ENCODE measurements at regions not wholly inside any gene's neighbourhood (a gene's known extent, or its start where the extent isn't known, plus 50 kb on each side); places are given as distances from the start of the nearest gene placed in this dataset.

DNA sequence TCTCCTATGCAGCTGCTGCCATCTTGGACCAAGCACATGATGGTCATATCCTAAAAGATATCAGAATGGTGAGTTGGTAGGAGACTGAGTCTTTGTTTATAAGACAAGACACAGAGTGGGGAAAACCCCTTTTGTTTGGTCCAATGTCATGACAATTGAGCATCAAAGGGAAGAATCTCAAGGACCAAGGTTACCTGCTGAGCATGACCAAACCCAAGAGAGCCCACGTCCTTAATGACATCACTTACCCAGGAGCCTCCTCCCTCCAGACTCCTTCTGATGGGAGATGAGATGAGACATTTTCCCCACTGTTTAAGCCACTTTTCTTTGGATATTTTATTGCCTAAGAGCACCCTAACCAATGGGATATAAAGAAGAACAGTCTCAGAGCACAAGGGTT, 478.1 kb downstream of the NPIPA7 start:
- H3K36me3 ChIP-seq = no peaks in the 10 kb centered on the region
- H3K4me3 ChIP-seq = no peak overlapping the region
- H3K9me3 ChIP-seq = no peaks in the 10 kb centered on the region
- H3K27me3 ChIP-seq (replicated peaks; ENCODE audit: insufficient read depth) = no peaks in the 10 kb centered on the region
- 0% methylated on average over 1 of the region's 1 CpG for WGBS
- DNase-seq (ENCODE audit: low spot score) = no peak
- no peak overlapping the region for H3K27ac ChIP-seq
- intact Hi-C loops (cut with DNase I) = loop anchor here (10.0 kb wide), 1 partner anchor 728 kb away; no protein-coding TSS in a partner anchor
- no peak for TF ChIP-seq POLR2AphosphoS5 (IDR thresholded peaks at IDR 0.05)
- TF ChIP-seq, protein P1, sequence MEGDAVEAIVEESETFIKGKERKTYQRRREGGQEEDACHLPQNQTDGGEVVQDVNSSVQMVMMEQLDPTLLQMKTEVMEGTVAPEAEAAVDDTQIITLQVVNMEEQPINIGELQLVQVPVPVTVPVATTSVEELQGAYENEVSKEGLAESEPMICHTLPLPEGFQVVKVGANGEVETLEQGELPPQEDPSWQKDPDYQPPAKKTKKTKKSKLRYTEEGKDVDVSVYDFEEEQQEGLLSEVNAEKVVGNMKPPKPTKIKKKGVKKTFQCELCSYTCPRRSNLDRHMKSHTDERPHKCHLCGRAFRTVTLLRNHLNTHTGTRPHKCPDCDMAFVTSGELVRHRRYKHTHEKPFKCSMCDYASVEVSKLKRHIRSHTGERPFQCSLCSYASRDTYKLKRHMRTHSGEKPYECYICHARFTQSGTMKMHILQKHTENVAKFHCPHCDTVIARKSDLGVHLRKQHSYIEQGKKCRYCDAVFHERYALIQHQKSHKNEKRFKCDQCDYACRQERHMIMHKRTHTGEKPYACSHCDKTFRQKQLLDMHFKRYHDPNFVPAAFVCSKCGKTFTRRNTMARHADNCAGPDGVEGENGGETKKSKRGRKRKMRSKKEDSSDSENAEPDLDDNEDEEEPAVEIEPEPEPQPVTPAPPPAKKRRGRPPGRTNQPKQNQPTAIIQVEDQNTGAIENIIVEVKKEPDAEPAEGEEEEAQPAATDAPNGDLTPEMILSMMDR (IDR thresholded peaks at IDR 0.05) = no peak
- TF ChIP-seq POLR2A (IDR thresholded peaks at IDR 0.05) = no peak
- H3K4me1 ChIP-seq (replicated peaks) = no peaks in the 10 kb centered on the region

DNA sequence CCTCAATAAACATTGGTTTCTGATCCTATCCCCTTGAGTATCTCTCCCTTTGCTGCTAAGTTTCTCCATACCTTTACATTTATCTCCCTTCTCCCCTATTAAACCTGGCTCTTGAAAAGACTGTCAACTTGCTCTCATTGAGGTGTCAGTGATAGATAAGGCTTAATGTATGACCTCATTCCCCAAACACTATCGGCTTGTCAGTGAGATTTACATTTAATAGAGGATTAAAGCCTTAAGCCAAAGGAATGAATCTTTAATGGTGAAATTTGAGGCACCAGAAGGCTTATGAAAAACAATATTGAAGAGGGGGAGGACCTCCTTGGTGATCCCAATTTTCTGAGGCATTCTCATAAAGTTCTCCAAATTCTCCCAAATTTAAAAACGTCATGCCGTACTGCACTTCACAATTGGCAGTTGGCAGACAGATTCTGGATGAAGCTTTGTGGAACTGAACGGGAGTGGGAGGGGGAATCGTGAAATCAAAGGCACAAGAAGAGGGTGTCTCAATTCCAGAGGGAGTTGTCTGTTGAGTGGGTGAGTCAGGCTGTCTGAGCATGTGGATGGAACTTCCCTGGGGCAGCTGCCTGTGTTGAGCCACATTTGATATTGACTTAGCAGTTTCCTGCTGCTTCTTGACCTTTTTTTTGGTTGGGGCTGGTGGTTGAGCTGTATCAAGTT, 478.8 kb downstream of the NPIPA7 start:
- peak; percentile 10 for DNase-seq (ENCODE audit: low spot score)

DNA sequence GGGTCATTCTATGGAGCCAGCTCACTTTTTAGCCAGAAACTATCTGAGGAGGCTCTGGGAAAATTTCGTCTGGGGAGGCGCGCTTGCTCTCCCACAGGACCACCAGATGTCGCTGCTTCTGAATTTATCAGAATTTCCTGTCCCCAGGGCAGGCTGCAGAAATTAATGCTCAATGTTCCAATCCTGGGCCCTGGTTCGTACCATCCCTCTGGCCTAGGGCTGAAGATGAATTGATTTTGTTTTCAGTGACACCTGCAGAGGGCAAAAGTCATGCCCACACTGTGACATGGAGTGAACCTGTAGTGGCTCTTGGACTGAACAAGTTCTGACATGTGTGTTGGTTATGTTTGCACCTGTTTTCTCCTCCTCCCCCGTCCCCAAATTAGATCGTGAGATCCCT, 482.6 kb downstream of the NPIPA7 start:
- WGBS = 9% methylated on average over 7 of the region's 7 CpGs

More for the DNA sequence above, 478.8 kb downstream of the NPIPA7 start:
- no peaks in the 10 kb centered on the region for H3K4me1 ChIP-seq (replicated peaks)
- H3K9me3 ChIP-seq = no peaks in the 10 kb centered on the region
- H3K36me3 ChIP-seq = no peaks in the 10 kb centered on the region
- 12% methylated on average over 5 of the region's 5 CpGs for WGBS
- intact Hi-C loops (cut with DNase I) = loop anchor here (10.0 kb wide), 1 partner anchor 727 kb away; no protein-coding TSS in a partner anchor
- TF ChIP-seq, protein P1 (IDR thresholded peaks at IDR 0.05) = no peak
- TF ChIP-seq POLR2A (IDR thresholded peaks at IDR 0.05) (no peak), POLR2AphosphoS5 (IDR thresholded peaks at IDR 0.05) (no peak)
- H3K27me3 ChIP-seq (replicated peaks; ENCODE audit: insufficient read depth) = no peaks in the 10 kb centered on the region
- H3K27ac ChIP-seq = no peak overlapping the region
- H3K4me3 ChIP-seq = no peak overlapping the region

DNA sequence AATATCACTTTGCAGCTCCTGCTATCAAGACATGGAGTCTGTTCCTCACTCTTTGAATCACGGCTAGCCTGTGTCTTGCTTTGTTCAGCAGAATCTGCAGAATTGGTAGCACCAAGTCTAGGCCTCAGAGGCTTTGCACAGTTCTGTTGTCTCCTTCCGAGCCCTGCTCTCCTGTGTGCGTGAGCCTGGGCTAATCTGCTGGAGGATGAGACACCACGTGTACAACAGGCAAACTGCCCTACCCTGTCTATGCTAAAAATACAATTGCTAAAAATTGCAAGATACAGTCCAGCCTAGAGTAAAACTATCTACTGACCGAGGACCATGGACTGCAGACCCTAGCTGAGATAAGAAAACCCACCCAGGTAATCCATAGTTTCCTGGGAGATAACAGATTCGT, 484.7 kb downstream of the NPIPA7 start:
- WGBS = 90% methylated on average over 6 of the region's 6 CpGs
- Histone ChIP-seq H3K27ac (no peak overlapping the region), H3K27me3 (replicated peaks; ENCODE audit: insufficient read depth) (peaks cover 3% of the 10 kb centered on the region), H3K4me1 (replicated peaks) (no peaks in the 10 kb centered on the region), H3K4me3 (no peak overlapping the region), H3K36me3 (no peaks in the 10 kb centered on the region), H3K9me3 (no peaks in the 10 kb centered on the region)
- no peak for DNase-seq (ENCODE audit: low spot score)
- TF ChIP-seq, protein P1 (IDR thresholded peaks at IDR 0.05) = no peak
- no peak for TF ChIP-seq POLR2A (IDR thresholded peaks at IDR 0.05)
- no peak for TF ChIP-seq POLR2AphosphoS5 (IDR thresholded peaks at IDR 0.05)
- intact Hi-C loops (cut with DNase I) = loop anchor here (10.0 kb wide), 1 partner anchor 601 kb away; no protein-coding TSS in a partner anchor

More for the DNA sequence above, 482.6 kb downstream of the NPIPA7 start:
- intact Hi-C loops (cut with DNase I) = loop anchor here (10.0 kb wide), 1 partner anchor 603 kb away; no protein-coding TSS in a partner anchor
- DNase-seq (ENCODE audit: low spot score) = peak; percentile 49
- H3K9me3 ChIP-seq = no peaks in the 10 kb centered on the region
- no peak overlapping the region for H3K4me3 ChIP-seq
- no peaks in the 10 kb centered on the region for H3K36me3 ChIP-seq
- H3K27me3 ChIP-seq (replicated peaks; ENCODE audit: insufficient read depth) = peaks cover 3% of the 10 kb centered on the region
- no peaks in the 10 kb centered on the region for H3K4me1 ChIP-seq (replicated peaks)
- TF ChIP-seq, protein P1 (IDR thresholded peaks at IDR 0.05) = peak; percentile 52 to 68 (median 63)
- no peak for TF ChIP-seq POLR2AphosphoS5 (IDR thresholded peaks at IDR 0.05)
- H3K27ac ChIP-seq = no peak overlapping the region

DNA sequence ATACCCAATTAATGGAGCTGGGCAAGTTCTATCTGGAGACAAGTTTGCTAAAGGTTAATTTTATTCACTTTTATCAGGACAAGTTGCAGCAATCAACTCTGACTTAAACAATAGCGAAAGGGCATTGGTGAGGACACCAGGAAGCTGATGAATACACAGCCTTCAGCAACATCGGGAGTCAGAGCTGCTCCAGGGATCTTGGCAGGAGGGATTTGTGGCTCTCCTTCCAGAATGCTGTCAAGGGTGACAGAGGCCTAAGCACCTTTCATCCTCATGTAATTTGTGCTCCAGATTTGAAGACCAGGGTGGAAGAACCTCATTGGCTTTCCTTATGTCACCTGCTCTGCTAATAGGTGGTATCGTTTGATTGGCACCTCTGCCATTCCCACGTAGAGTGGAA, 485.6 kb downstream of the NPIPA7 start:
- intact Hi-C loops (cut with DNase I) = loop anchor here (10.0 kb wide), 1 partner anchor 600 kb away; no protein-coding TSS in a partner anchor
- Histone ChIP-seq H3K4me3 (no peak overlapping the region), H3K27me3 (replicated peaks; ENCODE audit: insufficient read depth) (peaks cover 3% of the 10 kb centered on the region), H3K36me3 (no peaks in the 10 kb centered on the region), H3K4me1 (replicated peaks) (no peaks in the 10 kb centered on the region), H3K27ac (no peak overlapping the region), H3K9me3 (no peaks in the 10 kb centered on the region)
- DNase-seq (ENCODE audit: low spot score) = no peak
- 60% methylated on average over 4 of the region's 4 CpGs for WGBS
- no peak for TF ChIP-seq POLR2AphosphoS5 (IDR thresholded peaks at IDR 0.05)
- no peak for TF ChIP-seq POLR2A (IDR thresholded peaks at IDR 0.05)
- TF ChIP-seq, protein P1 (IDR thresholded peaks at IDR 0.05) = no peak

Data from prostate gland (tissue), 2 donors.